ENCODE measurements at regions not wholly inside any gene's neighbourhood (a gene's known extent, or its start where the extent isn't known, plus 50 kb on each side); places are given as distances from the start of the nearest gene placed in this dataset.

- no peak for TF ChIP-seq CTCF (IDR thresholded peaks at IDR 0.05; ENCODE audit: low read length, missing control alignments)
- H3K4me3 ChIP-seq (replicated peaks; ENCODE audit: low read depth, low read length): no peak overlapping the region
- peak; percentile 61 for DNase-seq (ENCODE audit: low read depth)
Measured at GRCh38 chr11:19365743-19366410, 125.1 kb upstream of the E2F8 start.

GRCh38 chr11:19359221-19360000 is 118.7 kb upstream of the E2F8 start:
- peak; percentile 60 for DNase-seq (ENCODE audit: low read depth)
- no peak overlapping the region for H3K4me3 ChIP-seq (replicated peaks; ENCODE audit: low read depth, low read length)
- no peak for TF ChIP-seq CTCF (IDR thresholded peaks at IDR 0.05; ENCODE audit: low read length, missing control alignments)

GRCh38 chr11:19357943-19358342 is 117.2 kb upstream of the E2F8 start:
- DNase-seq (ENCODE audit: low read depth): no peak
- no peak for TF ChIP-seq CTCF (IDR thresholded peaks at IDR 0.05; ENCODE audit: low read length, missing control alignments)
- no peak overlapping the region for H3K4me3 ChIP-seq (replicated peaks; ENCODE audit: low read depth, low read length)

GRCh38 chr11:19355601-19356000 is 114.9 kb upstream of the E2F8 start:
- DNase-seq (ENCODE audit: low read depth): no peak

GRCh38 chr11:19353287-19353850 is 112.6 kb upstream of the E2F8 start:
- no peak for DNase-seq (ENCODE audit: low read depth)
- H3K4me3 ChIP-seq (replicated peaks; ENCODE audit: low read depth, low read length): no peak overlapping the region
- no peak for TF ChIP-seq CTCF (IDR thresholded peaks at IDR 0.05; ENCODE audit: low read length, missing control alignments)

More at GRCh38 chr11:19355601-19356000, 114.9 kb upstream of the E2F8 start:
- TF ChIP-seq CTCF (IDR thresholded peaks at IDR 0.05; ENCODE audit: low read length, missing control alignments): no peak
- H3K4me3 ChIP-seq (replicated peaks; ENCODE audit: low read depth, low read length): no peak overlapping the region

GRCh38 chr11:19352771-19353160 is 112.0 kb upstream of the E2F8 start:
- no peak for DNase-seq (ENCODE audit: low read depth)
- no peak for TF ChIP-seq CTCF (IDR thresholded peaks at IDR 0.05; ENCODE audit: low read length, missing control alignments)
- no peak overlapping the region for H3K4me3 ChIP-seq (replicated peaks; ENCODE audit: low read depth, low read length)
